ENCODE measurements at regions not wholly inside any gene's neighbourhood (a gene's known extent, or its start where the extent isn't known, plus 50 kb on each side); places are given as distances from the start of the nearest gene placed in this dataset.

GRCh38 chr2:65980531-65980930 is 454.4 kb upstream of the MEIS1 start:
- TF ChIP-seq POLR2AphosphoS5 (IDR thresholded peaks at IDR 0.05; ENCODE audit: low read depth) (no peak), CTCF (IDR thresholded peaks at IDR 0.05; ENCODE audit: insufficient read depth, low read length) (no peak), REST (IDR thresholded peaks at IDR 0.05; ENCODE audit: insufficient replicate concordance, low read depth) (no peak), SPI1 (IDR thresholded peaks at IDR 0.05; ENCODE audit: borderline replicate concordance, low read depth) (no peak)

All from HL-60 (cell line).